ENCODE measurements at regions not wholly inside any gene's neighbourhood (a gene's known extent, or its start where the extent isn't known, plus 50 kb on each side); places are given as distances from the start of the nearest gene placed in this dataset.
"Not testable (repeated sequence)": the region's sequence is repeated elsewhere in the genome, so short reads cannot be mapped to it uniquely, and the experiment has no call there.

GRCh38 chr10:42243002-42243401 is 395.4 kb downstream of the ZNF33B start:
- not testable (repeated sequence) for H3K36me3 Mint-ChIP-seq, H3K4me3 Mint-ChIP-seq, H3K27ac Mint-ChIP-seq, H3K4me1 Mint-ChIP-seq, ATAC-seq, H3K9me3 Mint-ChIP-seq
- H3K27me3 Mint-ChIP-seq = peaks cover 19% of the 10 kb centered on the region

- no peak for ATAC-seq
- Mint-ChIP-seq H3K27me3 (peaks cover 19% of the 10 kb centered on the region), H3K4me3 (no peak overlapping the region), H3K36me3 (peaks cover 5% of the 10 kb centered on the region), H3K4me1 (no peaks in the 10 kb centered on the region), H3K27ac (no peak overlapping the region), H3K9me3 (peaks cover 6% of the 10 kb centered on the region)
These were observed 396.1 kb downstream of the ZNF33B start for GRCh38 chr10:42242135-42242805.

- peaks cover 11% of the 10 kb centered on the region for H3K9me3 Mint-ChIP-seq
- not testable (repeated sequence) for H3K4me1 Mint-ChIP-seq, H3K36me3 Mint-ChIP-seq, ATAC-seq, H3K27ac Mint-ChIP-seq, H3K27me3 Mint-ChIP-seq, H3K4me3 Mint-ChIP-seq
These were observed 402.0 kb downstream of the ZNF33B start for GRCh38 chr10:42236401-42236800.

- not testable (repeated sequence) for H3K4me3 Mint-ChIP-seq, H3K27ac Mint-ChIP-seq, H3K27me3 Mint-ChIP-seq, H3K36me3 Mint-ChIP-seq, H3K4me1 Mint-ChIP-seq, ATAC-seq
- H3K9me3 Mint-ChIP-seq = peaks cover 11% of the 10 kb centered on the region
These were observed 402.6 kb downstream of the ZNF33B start for GRCh38 chr10:42235736-42236135.

DNA sequence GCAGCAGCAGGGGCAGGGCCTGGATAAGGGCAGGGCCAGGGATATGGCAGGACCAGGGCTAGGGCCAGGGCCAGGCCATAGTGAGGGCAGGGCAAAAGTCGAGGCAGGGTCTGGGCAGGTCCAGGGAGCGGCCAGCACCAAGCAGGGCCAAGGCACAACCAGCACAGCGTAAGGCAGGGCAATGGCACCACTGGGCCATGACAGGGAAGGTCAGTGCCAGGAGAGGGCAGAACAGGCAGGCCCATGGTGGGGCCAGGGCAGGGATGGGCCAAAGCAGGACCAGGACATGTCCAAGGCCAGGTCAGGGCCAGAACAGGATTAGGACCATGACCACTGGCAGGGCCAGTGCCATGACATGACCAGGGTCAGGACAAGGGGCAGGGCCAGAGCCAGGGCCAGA is 403.1 kb downstream of the ZNF33B start:
- not testable (repeated sequence) for H3K36me3 Mint-ChIP-seq, H3K27me3 Mint-ChIP-seq, ATAC-seq, H3K27ac Mint-ChIP-seq, H3K4me3 Mint-ChIP-seq, H3K4me1 Mint-ChIP-seq
- peaks cover 11% of the 10 kb centered on the region for H3K9me3 Mint-ChIP-seq

- H3K27ac Mint-ChIP-seq, H3K4me3 Mint-ChIP-seq, H3K4me1 Mint-ChIP-seq, H3K36me3 Mint-ChIP-seq, ATAC-seq, H3K27me3 Mint-ChIP-seq: not testable (repeated sequence)
- H3K9me3 Mint-ChIP-seq = peaks cover 11% of the 10 kb centered on the region
These were observed 403.9 kb downstream of the ZNF33B start for GRCh38 chr10:42234506-42234905.

DNA sequence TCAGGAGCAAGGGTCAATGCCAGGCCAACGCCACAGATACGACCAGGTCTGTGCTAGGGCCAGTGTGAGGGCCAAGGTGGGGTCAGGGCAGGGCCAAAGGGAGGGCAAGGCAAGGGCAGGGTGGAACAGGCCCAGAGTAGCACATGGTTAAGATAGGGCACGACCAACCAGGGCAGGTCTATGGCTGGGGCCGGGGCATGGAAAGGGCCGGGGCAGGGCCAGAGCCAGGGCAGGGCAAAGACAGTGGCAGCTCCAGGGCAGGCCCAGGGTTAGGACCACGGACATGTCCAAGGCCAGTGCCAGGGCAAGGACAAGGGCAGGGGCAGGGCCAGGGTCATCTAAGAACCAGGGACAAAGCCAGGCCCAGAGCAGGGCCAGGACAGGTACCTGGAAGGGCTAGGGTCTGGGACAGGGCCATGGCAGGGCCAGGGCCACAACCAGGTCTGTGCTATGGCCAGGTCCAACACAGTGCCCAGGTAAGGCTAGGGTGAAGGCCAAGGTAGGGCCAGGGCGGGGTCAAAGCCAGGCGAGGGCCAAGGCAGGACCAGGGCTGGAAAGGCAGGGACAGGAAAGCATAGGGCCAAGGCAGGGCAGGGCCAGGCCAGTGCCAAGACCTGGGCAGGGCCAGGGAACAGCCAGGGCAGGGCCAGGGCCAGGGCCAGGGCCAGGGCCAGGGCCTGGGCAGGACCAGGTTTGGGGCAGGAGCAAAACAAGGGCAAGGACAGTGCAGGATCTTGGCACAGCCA is 404.7 kb downstream of the ZNF33B start:
- H3K27me3 Mint-ChIP-seq, H3K36me3 Mint-ChIP-seq, ATAC-seq, H3K9me3 Mint-ChIP-seq, H3K27ac Mint-ChIP-seq, H3K4me3 Mint-ChIP-seq, H3K4me1 Mint-ChIP-seq: not testable (repeated sequence)

DNA sequence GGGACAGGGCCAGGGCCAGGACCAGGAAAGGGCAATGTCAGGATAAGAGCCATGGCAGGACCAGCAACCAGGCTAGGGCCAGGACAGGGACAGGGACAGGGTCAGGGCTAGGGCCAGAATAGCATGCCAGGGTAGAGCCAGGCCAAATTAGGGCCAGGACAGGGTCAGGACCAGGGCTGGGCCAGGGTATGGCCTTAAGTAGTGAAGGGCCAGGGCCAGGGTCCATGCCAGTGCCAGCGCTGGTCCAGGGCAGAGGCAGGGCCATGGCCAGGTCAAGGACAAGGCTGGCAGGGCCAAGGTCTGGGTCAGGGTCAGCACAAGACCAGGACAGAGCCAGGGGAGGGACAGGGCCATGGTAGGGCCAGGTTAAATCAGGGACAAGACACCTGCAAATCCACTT is 405.4 kb downstream of the ZNF33B start:
- H3K36me3 Mint-ChIP-seq, H3K4me1 Mint-ChIP-seq, H3K27me3 Mint-ChIP-seq, H3K27ac Mint-ChIP-seq, ATAC-seq, H3K4me3 Mint-ChIP-seq: not testable (repeated sequence)
- peaks cover 16% of the 10 kb centered on the region for H3K9me3 Mint-ChIP-seq

GRCh38 chr10:42230812-42231211 is 407.6 kb downstream of the ZNF33B start:
- not testable (repeated sequence) for ATAC-seq, H3K4me1 Mint-ChIP-seq, H3K27ac Mint-ChIP-seq, H3K27me3 Mint-ChIP-seq, H3K4me3 Mint-ChIP-seq
- peaks cover 37% of the 10 kb centered on the region for H3K9me3 Mint-ChIP-seq
- peaks cover 26% of the 10 kb centered on the region for H3K36me3 Mint-ChIP-seq

GRCh38 chr10:42230115-42230514 is 408.3 kb downstream of the ZNF33B start:
- H3K27me3 Mint-ChIP-seq, H3K4me1 Mint-ChIP-seq, ATAC-seq, H3K27ac Mint-ChIP-seq, H3K4me3 Mint-ChIP-seq: not testable (repeated sequence)
- H3K36me3 Mint-ChIP-seq = peaks cover 26% of the 10 kb centered on the region
- peaks cover 36% of the 10 kb centered on the region for H3K9me3 Mint-ChIP-seq

DNA sequence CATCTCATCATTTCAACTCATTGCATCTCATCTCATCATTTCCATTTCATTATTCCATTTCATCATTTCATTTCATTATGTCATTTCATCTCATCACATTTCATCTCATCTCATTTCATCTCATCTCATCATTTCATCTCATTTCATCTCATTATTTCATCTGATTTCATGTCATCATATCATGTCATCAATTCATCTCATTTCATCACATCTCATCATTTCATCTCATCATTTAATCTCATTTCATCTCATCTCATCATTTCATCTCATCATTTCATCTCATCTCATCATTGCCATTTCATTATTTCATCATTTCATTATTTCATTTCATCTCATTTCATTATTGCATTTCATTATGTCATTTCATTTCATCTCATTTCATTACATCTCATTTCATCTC is 410.5 kb downstream of the ZNF33B start:
- H3K27me3 Mint-ChIP-seq, H3K27ac Mint-ChIP-seq, H3K4me1 Mint-ChIP-seq, H3K4me3 Mint-ChIP-seq, ATAC-seq: not testable (repeated sequence)
- Mint-ChIP-seq H3K36me3 (peaks cover 26% of the 10 kb centered on the region), H3K9me3 (peaks cover 30% of the 10 kb centered on the region)

DNA sequence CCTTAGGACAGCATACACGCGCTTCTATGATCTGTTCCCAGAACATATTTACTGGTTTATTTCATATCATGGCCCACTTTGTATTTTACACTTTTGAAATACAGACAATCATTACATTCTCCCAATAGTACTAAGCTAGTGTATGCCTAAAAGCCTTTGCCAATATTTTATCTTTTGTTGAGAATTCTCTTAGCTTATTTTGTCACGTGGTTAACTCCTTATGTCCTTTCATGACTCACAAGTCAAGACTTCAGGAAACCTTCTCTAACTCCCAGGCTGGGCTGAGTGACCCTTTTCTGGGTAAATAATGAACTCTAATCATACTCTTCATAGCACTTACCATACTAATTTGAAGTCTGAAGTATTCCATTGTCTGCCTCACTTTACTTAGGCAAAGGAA is 444.8 kb downstream of the ZNF33B start:
- H3K36me3 Mint-ChIP-seq, H3K4me1 Mint-ChIP-seq, H3K27ac Mint-ChIP-seq, H3K4me3 Mint-ChIP-seq, H3K9me3 Mint-ChIP-seq, H3K27me3 Mint-ChIP-seq, ATAC-seq: not testable (repeated sequence)

DNA sequence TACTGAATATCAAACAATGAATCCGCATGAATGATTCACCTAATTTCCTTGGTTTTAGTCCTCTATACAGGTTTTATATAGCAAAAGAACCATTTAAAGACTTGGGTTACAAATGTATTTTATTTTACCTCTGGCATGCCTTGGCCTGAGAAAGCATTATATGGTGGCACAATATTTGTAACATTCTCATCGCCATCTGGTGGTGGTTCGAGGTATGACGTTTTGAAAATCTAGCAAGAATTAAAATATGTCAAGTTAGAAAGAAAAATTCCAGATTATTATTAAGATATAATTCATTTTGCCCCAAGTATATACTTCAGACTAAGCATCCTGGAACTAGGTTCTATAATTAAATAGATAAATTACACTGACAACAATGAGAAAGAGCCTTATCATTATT is 445.9 kb downstream of the ZNF33B start:
- H3K4me1 Mint-ChIP-seq, H3K4me3 Mint-ChIP-seq, H3K27ac Mint-ChIP-seq, H3K36me3 Mint-ChIP-seq, ATAC-seq, H3K27me3 Mint-ChIP-seq, H3K9me3 Mint-ChIP-seq: not testable (repeated sequence)

GRCh38 chr10:42187501-42188195 is 450.7 kb downstream of the ZNF33B start:
- not testable (repeated sequence) for H3K4me1 Mint-ChIP-seq, ATAC-seq, H3K9me3 Mint-ChIP-seq, H3K27ac Mint-ChIP-seq, H3K36me3 Mint-ChIP-seq, H3K27me3 Mint-ChIP-seq, H3K4me3 Mint-ChIP-seq

DNA sequence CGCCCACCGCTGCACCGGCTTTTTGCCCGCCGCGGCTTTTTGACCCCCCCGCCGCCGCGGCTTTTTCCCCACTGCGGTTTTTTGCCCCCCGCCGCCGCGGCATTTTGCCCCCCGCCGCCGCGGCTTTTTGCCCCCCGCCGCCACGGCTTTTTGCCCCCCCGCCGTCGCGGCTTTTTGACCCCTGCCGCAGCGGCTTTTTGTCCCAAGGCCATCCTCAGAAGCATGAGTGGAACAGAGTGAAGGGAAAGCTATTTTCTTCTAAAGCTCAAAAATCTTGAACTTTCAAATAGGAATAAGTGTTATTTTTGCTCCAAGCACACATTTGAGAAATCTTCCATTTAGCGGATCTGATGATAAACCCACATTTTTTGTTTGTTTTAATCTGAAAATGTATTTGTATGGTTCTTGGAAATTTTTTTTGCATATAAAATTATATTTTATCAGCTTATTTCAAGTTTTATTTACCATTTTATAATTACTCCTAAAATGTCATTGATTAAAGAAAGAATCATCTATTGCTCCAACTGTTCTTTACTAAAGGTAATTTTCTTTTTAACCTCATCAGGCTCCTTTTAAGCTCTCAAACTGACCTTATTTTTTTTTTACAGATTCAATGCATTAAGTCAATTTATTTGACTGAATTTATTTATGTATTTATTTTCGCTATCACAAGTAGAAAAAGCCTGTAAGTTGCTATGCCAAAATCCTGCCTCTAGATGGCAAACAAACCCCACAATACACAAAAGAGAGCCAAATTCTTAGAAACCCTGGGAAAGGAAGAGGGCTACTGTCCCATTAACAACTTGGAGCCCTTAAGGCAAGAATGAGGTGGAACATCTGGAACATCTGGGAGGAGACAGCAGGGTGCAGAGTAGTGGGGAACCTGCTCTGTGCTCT is 460.3 kb downstream of the ZNF33B start:
- H3K36me3 Mint-ChIP-seq, H3K27ac Mint-ChIP-seq, H3K9me3 Mint-ChIP-seq, H3K4me1 Mint-ChIP-seq, ATAC-seq, H3K4me3 Mint-ChIP-seq: not testable (repeated sequence)
- peaks cover 41% of the 10 kb centered on the region for H3K27me3 Mint-ChIP-seq

Measured in stimulated activated memory B cell treated with anti-CD40 and anti-IgM and Interleukin-4, amounts not matched to agents 10 μg/mL and 1 μg/mL and 100 μg/mL, for 72 hours (primary cell).